GM23338 (cell line): ENCODE measurements at regions not wholly inside any gene's neighbourhood (a gene's known extent, or its start where the extent isn't known, plus 50 kb on each side); places are given as distances from the start of the nearest gene placed in this dataset.

Source experiments
- ATAC-seq: fragments of 200-7000 bp; cut with Tn5 transposase; 3 replicates; pipeline ENCODE4 v1.9.1; 2020
- DNase-seq: peaks from one replicate; pipeline ENCODE4 v3.0.0-alpha.2; 2015; ENCODE audit warnings: low spot score
- H2AFZ ChIP-seq: fragments of 200-600 bp; sonication (generic); 2 replicates; pipeline ENCODE4 v1.8.0; 2016; ENCODE audit warnings: antibody characterized with exemption, mild to moderate bottlenecking, moderate library complexity
- H3F3A ChIP-seq: fragments of 200-600 bp; sonication (generic); replicated peaks from 2 replicates; pipeline ENCODE4 v1.8.0; 2017; ENCODE audit warnings: antibody characterized with exemption, mixed run types, low read depth
- H3K27ac ChIP-seq: fragments of 200-600 bp; sonication (generic); 2 replicates; pipeline ENCODE4 v1.6.1; 2016; ENCODE audit warnings: low read depth
- H3K27me3 ChIP-seq: fragments of 200-600 bp; sonication (generic); 2 replicates; pipeline ENCODE4 v1.8.0; 2016; ENCODE audit warnings: mild to moderate bottlenecking, mixed run types, moderate library complexity; ENCODE audit not compliant: insufficient read depth
- H3K36me3 ChIP-seq: fragments of 200-600 bp; sonication (generic); 2 replicates; pipeline ENCODE4 v1.8.0; 2016; ENCODE audit warnings: mild to moderate bottlenecking; ENCODE audit not compliant: insufficient read depth
- H3K4me1 ChIP-seq: fragments of 200-600 bp; sonication (generic); 2 replicates; pipeline ENCODE4 v1.8.0; 2016; ENCODE audit warnings: mild to moderate bottlenecking, moderate library complexity; ENCODE audit not compliant: insufficient read depth
- H3K4me2 ChIP-seq: fragments of 200-600 bp; sonication (generic); 2 replicates; pipeline ENCODE4 v1.7.1; 2017; ENCODE audit warnings: mixed run types
- H3K4me3 ChIP-seq: fragments of 200-600 bp; sonication (generic); 2 replicates; pipeline ENCODE4 v1.6.1; 2016; ENCODE audit warnings: mixed run types
- H3K79me2 ChIP-seq: fragments of 200-600 bp; sonication (generic); replicated peaks from 2 replicates; pipeline ENCODE4 v1.8.0; 2017; ENCODE audit warnings: mild to moderate bottlenecking; ENCODE audit not compliant: insufficient read depth
- H3K9me2 ChIP-seq: fragments of 200-600 bp; sonication (generic); 2 replicates; pipeline ENCODE4 v1.8.0; 2017; ENCODE audit not compliant: insufficient read depth
- H4K20me1 ChIP-seq: fragments of 200-600 bp; sonication (generic); replicated peaks from 2 replicates; pipeline ENCODE4 v1.8.0; 2017; ENCODE audit warnings: mild to moderate bottlenecking; ENCODE audit not compliant: insufficient read depth
- H3K27ac Mint-ChIP-seq: 2 replicates; pipeline ENCODE4 v1.8.0; 2020; ENCODE audit warnings: inconsistent platforms, mild to moderate bottlenecking, moderate library complexity, mixed read lengths
- H3K27me3 Mint-ChIP-seq: 3 replicates; pipeline ENCODE4 v1.8.0; 2022; ENCODE audit warnings: low read depth, mild to moderate bottlenecking, moderate library complexity, mixed read lengths, inconsistent platforms; ENCODE audit not compliant: insufficient read depth, poor library complexity
- H3K36me3 Mint-ChIP-seq: 3 replicates; pipeline ENCODE4 v1.8.0; 2021; ENCODE audit warnings: low read depth, mild to moderate bottlenecking, inconsistent platforms, moderate library complexity, mixed read lengths
- H3K4me1 Mint-ChIP-seq: 3 replicates; pipeline ENCODE4 v1.8.0; 2020; ENCODE audit warnings: mild to moderate bottlenecking, inconsistent platforms, mixed read lengths
- H3K4me3 Mint-ChIP-seq: 3 replicates; pipeline ENCODE4 v1.8.0; 2021; ENCODE audit warnings: moderate library complexity, mild to moderate bottlenecking, inconsistent platforms, mixed read lengths
- H3K9me3 Mint-ChIP-seq: 3 replicates; pipeline ENCODE4 v1.8.0; 2020; ENCODE audit warnings: moderate library complexity, mild to moderate bottlenecking, inconsistent platforms, mixed read lengths
- CREB1 ChIP-seq: fragments of 250-450 bp; sonication (Bioruptor Pico); IDR thresholded peaks from 2 replicates; pipeline ENCODE4 v1.5.0; 2020; ENCODE audit warnings: low read depth, mild to moderate bottlenecking, moderate library complexity
- ETS1 ChIP-seq: IDR thresholded peaks from 2 replicates; pipeline ENCODE4 v1.6.1; 2016; ENCODE audit warnings: antibody characterized with exemption
- EZH2 ChIP-seq: fragments of 200-600 bp; sonication (generic); IDR thresholded peaks from one replicate; pipeline ENCODE4 v1.8.0; 2017; ENCODE audit warnings: antibody characterized with exemption, mild to moderate bottlenecking, low read depth; ENCODE audit not compliant: unreplicated experiment
- EZH2phosphoT487 ChIP-seq: fragments of 200-600 bp; sonication (generic); IDR thresholded peaks from one replicate; pipeline ENCODE4 v1.8.1; 2018; ENCODE audit warnings: antibody characterized with exemption; ENCODE audit not compliant: unreplicated experiment
- JUNB ChIP-seq: IDR thresholded peaks from one replicate; pipeline ENCODE4 v1.6.1; 2016; ENCODE audit warnings: antibody characterized with exemption; ENCODE audit not compliant: unreplicated experiment
- NANOG ChIP-seq: IDR thresholded peaks from 2 replicates; pipeline ENCODE4 v1.6.1; 2016; ENCODE audit warnings: antibody characterized with exemption, borderline replicate concordance
- POLR2AphosphoS5 ChIP-seq: IDR thresholded peaks from 2 replicates; pipeline ENCODE4 v1.6.1; 2016; ENCODE audit warnings: antibody characterized with exemption, low read depth
- STAT1 ChIP-seq: IDR thresholded peaks from one replicate; pipeline ENCODE4 v1.6.1; 2016; ENCODE audit warnings: antibody characterized with exemption; ENCODE audit not compliant: unreplicated experiment
- ZNF114 ChIP-seq: fragments of 250-450 bp; sonication (Bioruptor Pico); IDR thresholded peaks from 2 replicates; pipeline ENCODE4 v1.5.0; 2020; ENCODE audit warnings: mild to moderate bottlenecking, moderate library complexity
- ZNF331 ChIP-seq: fragments of 250-450 bp; sonication (Bioruptor Pico); IDR thresholded peaks from 2 replicates; pipeline ENCODE4 v1.5.0; 2020; ENCODE audit warnings: low read depth, mild to moderate bottlenecking, moderate library complexity
- TF ChIP-seq, protein P1 (sequence below), 2 experiments: fragments of 200-600 bp in 1 of 2; sonication (generic) in 1 of 2; conservative IDR thresholded peaks; 2 replicates each; pipeline versions ENCODE4 v1.5.1 to v1.6.1; 2016 to 2017; ENCODE audit warnings: antibody characterized with exemption in 2 of 2, low read depth in 2 of 2, mild to moderate bottlenecking in 2 of 2, moderate library complexity in 1 of 2
- TF ChIP-seq, protein P2 (sequence below): fragments of 250-450 bp; sonication (Bioruptor Pico); IDR thresholded peaks from 2 replicates; pipeline ENCODE4 v1.5.0; 2020; ENCODE audit warnings: mild to moderate bottlenecking, moderate library complexity
- TF ChIP-seq, protein P3 (sequence below): IDR thresholded peaks from one replicate; pipeline ENCODE4 v1.6.1; 2018; ENCODE audit warnings: antibody characterized with exemption; ENCODE audit not compliant: unreplicated experiment

GRCh38 chr5:166671811-166672210, 1619.6 kb upstream of the WWC1 start:
- 0 out of 2 replicates have a peak overlapping the region, but pooled peaks have one; percentile 56 for H3K27ac ChIP-seq

More at GRCh38 chr5:166671811-166672210, 1619.6 kb upstream of the WWC1 start:
- peak overlapping the region; percentile 33 for H3K4me2 ChIP-seq
- peak; percentile 63; the same call in 2 of the 3 replicates for ATAC-seq
- no peak overlapping the region; the same call in 1 of the 2 replicates for H3K27ac Mint-ChIP-seq
- no peak overlapping the region for H3K4me3 Mint-ChIP-seq
- DNase-seq = peak; percentile 28
- peaks cover 33% of the 10 kb centered on the region for H3K4me1 Mint-ChIP-seq
- H3K36me3 ChIP-seq = no peaks in the 10 kb centered on the region
- H3F3A ChIP-seq = no peaks in the 10 kb centered on the region
- peaks cover 9% of the 10 kb centered on the region; the same call in 2 of the 3 replicates for H3K36me3 Mint-ChIP-seq
- peaks cover 5% of the 10 kb centered on the region for H3K9me2 ChIP-seq
- H3K9me3 Mint-ChIP-seq = peaks cover 10% of the 10 kb centered on the region; the same call in 2 of the 3 replicates
- no peaks in the 10 kb centered on the region for H3K79me2 ChIP-seq
- no peaks in the 10 kb centered on the region for H3K27me3 Mint-ChIP-seq
- H4K20me1 ChIP-seq = no peaks in the 10 kb centered on the region
- H2AFZ ChIP-seq = no peak overlapping the region
- H3K4me1 ChIP-seq = peaks cover 39% of the 10 kb centered on the region
- H3K27me3 ChIP-seq = no peaks in the 10 kb centered on the region
- H3K4me3 ChIP-seq = no peak overlapping the region
- TF ChIP-seq JUNB (no peak), STAT1 (no peak), NANOG (no peak), ETS1 (no peak), EZH2phosphoT487 (no peak), EZH2 (no peak), CREB1 (CRISPR knock-in tag) (no peak), ZNF331 (CRISPR knock-in tag) (no peak), POLR2AphosphoS5 (no peak), ZNF114 (no peak)
- TF ChIP-seq, protein P1, sequence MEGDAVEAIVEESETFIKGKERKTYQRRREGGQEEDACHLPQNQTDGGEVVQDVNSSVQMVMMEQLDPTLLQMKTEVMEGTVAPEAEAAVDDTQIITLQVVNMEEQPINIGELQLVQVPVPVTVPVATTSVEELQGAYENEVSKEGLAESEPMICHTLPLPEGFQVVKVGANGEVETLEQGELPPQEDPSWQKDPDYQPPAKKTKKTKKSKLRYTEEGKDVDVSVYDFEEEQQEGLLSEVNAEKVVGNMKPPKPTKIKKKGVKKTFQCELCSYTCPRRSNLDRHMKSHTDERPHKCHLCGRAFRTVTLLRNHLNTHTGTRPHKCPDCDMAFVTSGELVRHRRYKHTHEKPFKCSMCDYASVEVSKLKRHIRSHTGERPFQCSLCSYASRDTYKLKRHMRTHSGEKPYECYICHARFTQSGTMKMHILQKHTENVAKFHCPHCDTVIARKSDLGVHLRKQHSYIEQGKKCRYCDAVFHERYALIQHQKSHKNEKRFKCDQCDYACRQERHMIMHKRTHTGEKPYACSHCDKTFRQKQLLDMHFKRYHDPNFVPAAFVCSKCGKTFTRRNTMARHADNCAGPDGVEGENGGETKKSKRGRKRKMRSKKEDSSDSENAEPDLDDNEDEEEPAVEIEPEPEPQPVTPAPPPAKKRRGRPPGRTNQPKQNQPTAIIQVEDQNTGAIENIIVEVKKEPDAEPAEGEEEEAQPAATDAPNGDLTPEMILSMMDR (conservative IDR thresholded peaks at IDR 0.05; ENCODE audit: low read depth in 2 of 2) = no peak
- TF ChIP-seq, protein P2, sequence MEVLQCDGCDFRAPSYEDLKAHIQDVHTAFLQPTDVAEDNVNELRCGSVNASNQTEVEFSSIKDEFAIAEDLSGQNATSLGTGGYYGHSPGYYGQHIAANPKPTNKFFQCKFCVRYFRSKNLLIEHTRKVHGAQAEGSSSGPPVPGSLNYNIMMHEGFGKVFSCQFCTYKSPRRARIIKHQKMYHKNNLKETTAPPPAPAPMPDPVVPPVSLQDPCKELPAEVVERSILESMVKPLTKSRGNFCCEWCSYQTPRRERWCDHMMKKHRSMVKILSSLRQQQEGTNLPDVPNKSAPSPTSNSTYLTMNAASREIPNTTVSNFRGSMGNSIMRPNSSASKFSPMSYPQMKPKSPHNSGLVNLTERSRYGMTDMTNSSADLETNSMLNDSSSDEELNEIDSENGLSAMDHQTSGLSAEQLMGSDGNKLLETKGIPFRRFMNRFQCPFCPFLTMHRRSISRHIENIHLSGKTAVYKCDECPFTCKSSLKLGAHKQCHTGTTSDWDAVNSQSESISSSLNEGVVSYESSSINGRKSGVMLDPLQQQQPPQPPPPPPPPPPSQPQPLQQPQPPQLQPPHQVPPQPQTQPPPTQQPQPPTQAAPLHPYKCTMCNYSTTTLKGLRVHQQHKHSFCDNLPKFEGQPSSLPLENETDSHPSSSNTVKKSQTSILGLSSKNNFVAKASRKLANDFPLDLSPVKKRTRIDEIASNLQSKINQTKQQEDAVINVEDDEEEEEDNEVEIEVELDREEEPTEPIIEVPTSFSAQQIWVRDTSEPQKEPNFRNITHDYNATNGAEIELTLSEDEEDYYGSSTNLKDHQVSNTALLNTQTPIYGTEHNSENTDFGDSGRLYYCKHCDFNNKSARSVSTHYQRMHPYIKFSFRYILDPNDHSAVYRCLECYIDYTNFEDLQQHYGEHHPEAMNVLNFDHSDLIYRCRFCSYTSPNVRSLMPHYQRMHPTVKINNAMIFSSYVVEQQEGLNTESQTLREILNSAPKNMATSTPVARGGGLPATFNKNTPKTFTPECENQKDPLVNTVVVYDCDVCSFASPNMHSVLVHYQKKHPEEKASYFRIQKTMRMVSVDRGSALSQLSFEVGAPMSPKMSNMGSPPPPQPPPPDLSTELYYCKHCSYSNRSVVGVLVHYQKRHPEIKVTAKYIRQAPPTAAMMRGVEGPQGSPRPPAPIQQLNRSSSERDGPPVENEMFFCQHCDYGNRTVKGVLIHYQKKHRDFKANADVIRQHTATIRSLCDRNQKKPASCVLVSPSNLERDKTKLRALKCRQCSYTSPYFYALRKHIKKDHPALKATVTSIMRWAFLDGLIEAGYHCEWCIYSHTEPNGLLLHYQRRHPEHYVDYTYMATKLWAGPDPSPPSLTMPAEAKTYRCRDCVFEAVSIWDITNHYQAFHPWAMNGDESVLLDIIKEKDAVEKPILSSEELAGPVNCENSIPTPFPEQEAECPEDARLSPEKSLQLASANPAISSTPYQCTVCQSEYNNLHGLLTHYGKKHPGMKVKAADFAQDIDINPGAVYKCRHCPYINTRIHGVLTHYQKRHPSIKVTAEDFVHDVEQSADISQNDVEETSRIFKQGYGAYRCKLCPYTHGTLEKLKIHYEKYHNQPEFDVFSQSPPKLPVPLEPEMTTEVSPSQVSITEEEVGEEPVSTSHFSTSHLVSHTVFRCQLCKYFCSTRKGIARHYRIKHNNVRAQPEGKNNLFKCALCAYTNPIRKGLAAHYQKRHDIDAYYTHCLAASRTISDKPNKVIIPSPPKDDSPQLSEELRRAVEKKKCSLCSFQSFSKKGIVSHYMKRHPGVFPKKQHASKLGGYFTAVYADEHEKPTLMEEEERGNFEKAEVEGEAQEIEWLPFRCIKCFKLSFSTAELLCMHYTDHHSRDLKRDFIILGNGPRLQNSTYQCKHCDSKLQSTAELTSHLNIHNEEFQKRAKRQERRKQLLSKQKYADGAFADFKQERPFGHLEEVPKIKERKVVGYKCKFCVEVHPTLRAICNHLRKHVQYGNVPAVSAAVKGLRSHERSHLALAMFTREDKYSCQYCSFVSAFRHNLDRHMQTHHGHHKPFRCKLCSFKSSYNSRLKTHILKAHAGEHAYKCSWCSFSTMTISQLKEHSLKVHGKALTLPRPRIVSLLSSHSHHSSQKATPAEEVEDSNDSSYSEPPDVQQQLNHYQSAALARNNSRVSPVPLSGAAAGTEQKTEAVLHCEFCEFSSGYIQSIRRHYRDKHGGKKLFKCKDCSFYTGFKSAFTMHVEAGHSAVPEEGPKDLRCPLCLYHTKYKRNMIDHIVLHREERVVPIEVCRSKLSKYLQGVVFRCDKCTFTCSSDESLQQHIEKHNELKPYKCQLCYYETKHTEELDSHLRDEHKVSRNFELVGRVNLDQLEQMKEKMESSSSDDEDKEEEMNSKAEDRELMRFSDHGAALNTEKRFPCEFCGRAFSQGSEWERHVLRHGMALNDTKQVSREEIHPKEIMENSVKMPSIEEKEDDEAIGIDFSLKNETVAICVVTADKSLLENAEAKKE (CRISPR knock-in tag) = no peak
- TF ChIP-seq, protein P3, sequence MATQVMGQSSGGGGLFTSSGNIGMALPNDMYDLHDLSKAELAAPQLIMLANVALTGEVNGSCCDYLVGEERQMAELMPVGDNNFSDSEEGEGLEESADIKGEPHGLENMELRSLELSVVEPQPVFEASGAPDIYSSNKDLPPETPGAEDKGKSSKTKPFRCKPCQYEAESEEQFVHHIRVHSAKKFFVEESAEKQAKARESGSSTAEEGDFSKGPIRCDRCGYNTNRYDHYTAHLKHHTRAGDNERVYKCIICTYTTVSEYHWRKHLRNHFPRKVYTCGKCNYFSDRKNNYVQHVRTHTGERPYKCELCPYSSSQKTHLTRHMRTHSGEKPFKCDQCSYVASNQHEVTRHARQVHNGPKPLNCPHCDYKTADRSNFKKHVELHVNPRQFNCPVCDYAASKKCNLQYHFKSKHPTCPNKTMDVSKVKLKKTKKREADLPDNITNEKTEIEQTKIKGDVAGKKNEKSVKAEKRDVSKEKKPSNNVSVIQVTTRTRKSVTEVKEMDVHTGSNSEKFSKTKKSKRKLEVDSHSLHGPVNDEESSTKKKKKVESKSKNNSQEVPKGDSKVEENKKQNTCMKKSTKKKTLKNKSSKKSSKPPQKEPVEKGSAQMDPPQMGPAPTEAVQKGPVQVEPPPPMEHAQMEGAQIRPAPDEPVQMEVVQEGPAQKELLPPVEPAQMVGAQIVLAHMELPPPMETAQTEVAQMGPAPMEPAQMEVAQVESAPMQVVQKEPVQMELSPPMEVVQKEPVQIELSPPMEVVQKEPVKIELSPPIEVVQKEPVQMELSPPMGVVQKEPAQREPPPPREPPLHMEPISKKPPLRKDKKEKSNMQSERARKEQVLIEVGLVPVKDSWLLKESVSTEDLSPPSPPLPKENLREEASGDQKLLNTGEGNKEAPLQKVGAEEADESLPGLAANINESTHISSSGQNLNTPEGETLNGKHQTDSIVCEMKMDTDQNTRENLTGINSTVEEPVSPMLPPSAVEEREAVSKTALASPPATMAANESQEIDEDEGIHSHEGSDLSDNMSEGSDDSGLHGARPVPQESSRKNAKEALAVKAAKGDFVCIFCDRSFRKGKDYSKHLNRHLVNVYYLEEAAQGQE = no peak
